IPS-15b (cell line): ENCODE measurements at regions not wholly inside any gene's neighbourhood (a gene's known extent, or its start where the extent isn't known, plus 50 kb on each side); places are given as distances from the start of the nearest gene placed in this dataset.

Experiments
- H3K27me3 ChIP-seq: one replicate; pipeline ENCODE4 v1.6.1; 2013; ENCODE audit warnings: low read length; ENCODE audit not compliant: control insufficient read depth, insufficient read depth
- H3K36me3 ChIP-seq: one replicate; pipeline ENCODE4 v1.6.1; 2013; ENCODE audit warnings: low read length; ENCODE audit not compliant: control insufficient read depth, insufficient read depth
- H3K4me1 ChIP-seq: one replicate; pipeline ENCODE4 v1.6.1; 2013; ENCODE audit warnings: mild to moderate bottlenecking, low read length; ENCODE audit not compliant: control insufficient read depth, insufficient read depth
- H3K4me3 ChIP-seq: one replicate; pipeline ENCODE4 v1.5.1; 2013; ENCODE audit warnings: low read depth, low read length
- H3K9ac ChIP-seq: one replicate; pipeline ENCODE4 v1.6.1; 2013; ENCODE audit warnings: low read depth, mild to moderate bottlenecking, low read length
- H3K9me3 ChIP-seq: one replicate; pipeline ENCODE4 v1.6.1; 2013; ENCODE audit warnings: mild to moderate bottlenecking, low read length; ENCODE audit not compliant: control insufficient read depth, insufficient read depth

DNA sequence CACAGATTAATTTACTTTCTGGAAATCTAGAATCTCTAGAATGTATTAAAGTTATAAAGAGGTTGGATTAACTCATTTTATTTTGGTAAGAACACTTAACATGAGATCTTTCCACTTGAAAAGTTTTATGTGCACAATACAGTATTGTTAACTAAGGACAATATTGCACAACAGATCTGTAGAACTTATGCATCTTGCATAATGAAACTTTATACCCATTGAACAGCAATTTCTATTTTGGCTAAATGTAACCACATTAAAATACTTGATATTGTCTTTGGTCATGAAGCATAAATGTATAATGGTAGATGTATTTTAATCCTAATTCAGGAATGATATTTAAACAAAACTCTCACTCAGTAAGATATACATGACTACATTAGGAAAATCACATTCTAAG, 203.8 kb downstream of the SNX19 start:
- Histone ChIP-seq H3K4me3 (no peak overlapping the region), H3K36me3 (no peaks in the 10 kb centered on the region), H3K9ac (no peak overlapping the region), H3K27me3 (no peaks in the 10 kb centered on the region), H3K4me1 (no peaks in the 10 kb centered on the region), H3K9me3 (peaks cover 3% of the 10 kb centered on the region)

DNA sequence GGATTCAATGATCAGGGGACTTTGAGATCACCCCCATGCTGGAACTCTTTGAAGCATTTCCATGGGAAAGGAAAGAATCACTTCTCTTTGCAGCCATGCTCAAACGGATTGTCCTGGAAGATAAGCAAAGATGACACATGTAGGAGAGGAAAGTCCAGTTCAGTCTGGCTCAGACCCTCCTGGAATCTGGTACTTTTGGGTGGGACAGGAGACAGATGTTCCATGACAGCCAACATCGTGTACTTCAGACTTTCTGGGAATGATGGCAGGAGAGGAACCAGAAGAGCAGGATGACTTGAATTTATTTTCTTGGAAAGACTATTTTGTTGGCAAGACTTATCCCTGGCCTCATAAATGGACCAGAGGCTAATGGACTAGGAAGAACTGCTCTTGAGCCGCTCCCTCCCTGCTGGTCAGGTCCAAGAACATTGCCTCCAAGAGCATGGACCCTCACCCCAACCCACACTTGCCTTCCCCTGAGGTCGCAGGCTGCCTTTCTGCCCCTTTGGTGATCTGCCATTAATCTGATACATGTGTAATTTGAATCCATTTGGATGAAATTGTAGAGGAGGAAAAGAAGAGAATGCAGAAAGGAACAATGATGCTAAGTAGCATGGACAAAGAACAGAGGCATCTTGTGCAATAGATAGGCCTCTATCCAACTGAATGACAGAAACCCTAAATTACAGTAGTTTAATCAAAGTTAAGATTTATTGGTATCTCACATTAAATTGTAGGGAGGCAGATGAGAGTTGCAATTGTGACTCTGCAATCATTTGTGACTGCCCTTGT, 201.0 kb downstream of the SNX19 start:
- Histone ChIP-seq H3K4me3 (no peak overlapping the region), H3K27me3 (no peaks in the 10 kb centered on the region)

DNA sequence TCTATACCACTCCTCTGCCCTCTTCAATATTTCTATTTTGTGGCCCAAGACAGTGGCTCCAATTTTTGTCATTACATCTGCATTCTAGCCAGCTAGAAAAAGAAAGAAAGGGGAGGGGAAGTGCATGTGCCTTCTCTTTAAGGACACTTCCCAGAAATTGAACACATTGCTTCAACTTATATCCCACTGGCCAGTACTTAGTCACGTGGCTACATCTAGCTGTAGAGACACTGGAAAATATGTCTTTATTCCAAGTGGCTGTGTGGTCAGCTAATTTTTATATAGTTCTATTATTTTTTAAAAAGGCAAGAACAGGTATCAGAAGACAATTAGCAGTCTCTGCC, 200.4 kb downstream of the SNX19 start:
- no peaks in the 10 kb centered on the region for H3K4me1 ChIP-seq
- H3K4me3 ChIP-seq = no peak overlapping the region
- no peaks in the 10 kb centered on the region for H3K27me3 ChIP-seq
- no peak overlapping the region for H3K9ac ChIP-seq
- H3K36me3 ChIP-seq = no peaks in the 10 kb centered on the region
- H3K9me3 ChIP-seq = no peaks in the 10 kb centered on the region

More for the DNA sequence above, 201.0 kb downstream of the SNX19 start:
- Histone ChIP-seq H3K9me3 (no peaks in the 10 kb centered on the region), H3K4me1 (no peaks in the 10 kb centered on the region), H3K36me3 (no peaks in the 10 kb centered on the region), H3K9ac (no peak overlapping the region)

DNA sequence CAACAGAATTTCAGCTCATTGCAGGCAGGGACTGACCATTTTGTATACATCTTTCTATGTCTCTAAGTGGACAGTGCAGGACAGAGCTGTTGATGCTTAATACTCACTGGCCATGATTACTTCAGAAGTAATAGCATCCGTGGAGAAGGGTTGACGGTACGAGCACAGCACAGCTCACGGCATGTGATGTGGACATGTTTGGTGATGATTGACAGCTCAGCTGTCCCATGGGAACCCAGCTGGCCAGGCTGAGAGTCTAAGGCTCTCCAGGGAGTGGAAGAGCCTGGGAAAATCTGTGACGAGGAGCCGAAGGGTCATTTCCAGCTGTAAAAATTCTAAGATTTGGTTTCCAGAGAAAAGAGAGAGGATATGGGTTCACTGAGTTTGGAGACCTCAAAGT, 198.2 kb downstream of the SNX19 start:
- no peaks in the 10 kb centered on the region for H3K27me3 ChIP-seq
- H3K9ac ChIP-seq = no peak overlapping the region
- H3K4me1 ChIP-seq = no peaks in the 10 kb centered on the region
- H3K36me3 ChIP-seq = no peaks in the 10 kb centered on the region
- H3K4me3 ChIP-seq = no peak overlapping the region
- H3K9me3 ChIP-seq = no peaks in the 10 kb centered on the region

DNA sequence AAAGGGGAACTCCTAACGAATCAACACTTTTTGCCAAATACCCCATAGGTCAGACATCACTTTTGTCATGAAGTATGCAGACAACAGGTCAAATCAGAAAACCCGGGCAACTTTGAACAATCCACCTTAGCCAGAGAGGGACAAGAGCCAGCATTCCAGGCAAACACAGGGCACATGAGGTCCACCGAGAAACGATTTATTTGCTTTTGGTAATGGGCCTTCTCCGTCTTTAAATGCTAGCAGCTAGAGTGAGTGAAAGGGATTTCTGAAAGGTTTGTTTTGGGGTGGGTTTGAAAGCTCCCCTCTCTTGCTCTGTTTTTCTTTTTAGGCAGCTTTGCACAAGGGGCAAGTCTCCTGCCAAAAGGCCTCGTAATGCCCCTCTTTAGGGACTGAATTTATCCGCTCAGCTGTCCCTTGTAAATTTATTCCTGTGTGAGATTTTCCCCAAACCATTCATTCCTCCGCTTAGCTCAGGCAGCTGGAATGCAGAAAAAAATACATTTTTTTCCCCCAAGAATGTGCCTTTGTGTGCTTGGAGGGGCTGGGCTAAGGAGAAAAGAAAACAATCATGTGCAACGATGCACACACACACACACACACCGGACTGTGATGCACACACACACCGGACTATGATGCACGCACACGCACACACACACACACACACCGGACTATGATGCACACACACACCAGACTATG, 196.9 kb downstream of the SNX19 start:
- no peak overlapping the region for H3K4me3 ChIP-seq

DNA sequence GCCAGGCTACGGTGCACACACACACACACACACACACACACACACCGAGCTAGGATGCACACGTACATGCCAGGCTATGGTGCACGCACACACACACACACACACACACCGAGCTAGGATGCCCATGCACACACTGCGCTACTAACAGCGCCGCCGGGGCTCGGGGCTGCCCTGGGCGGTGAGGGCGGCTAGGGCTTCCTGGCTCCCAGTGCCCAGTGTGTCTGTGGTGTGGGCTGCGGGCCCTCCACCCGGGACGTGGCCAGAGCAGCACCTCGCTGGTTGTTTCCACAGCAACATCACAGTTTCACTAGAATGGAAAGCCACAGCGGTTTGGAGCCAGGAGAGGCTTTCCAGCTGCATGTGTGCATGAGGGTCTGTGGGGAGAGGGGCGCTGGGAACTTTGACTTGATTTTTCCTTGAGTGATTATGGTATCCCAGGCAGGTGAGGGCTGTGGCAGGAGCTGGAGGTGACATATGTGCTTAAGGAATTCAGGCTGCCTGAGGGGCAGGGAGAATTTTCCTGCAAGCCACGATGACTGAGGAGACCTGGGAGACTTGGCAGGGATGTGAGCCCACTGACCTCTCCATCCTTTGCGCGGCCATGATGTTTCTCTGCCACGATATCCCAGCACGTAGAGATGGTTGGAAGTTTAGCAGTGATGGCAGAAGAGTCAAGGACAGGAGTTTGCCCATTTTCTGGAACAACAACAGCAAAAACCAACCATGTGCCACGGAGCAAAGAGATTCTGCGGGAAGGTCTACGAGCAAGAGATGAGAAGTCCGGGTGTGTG, 195.9 kb downstream of the SNX19 start:
- no peak overlapping the region for H3K4me3 ChIP-seq

More for the DNA sequence above, 196.9 kb downstream of the SNX19 start:
- Histone ChIP-seq H3K9me3 (no peaks in the 10 kb centered on the region), H3K36me3 (no peaks in the 10 kb centered on the region), H3K9ac (no peak overlapping the region), H3K4me1 (no peaks in the 10 kb centered on the region), H3K27me3 (no peaks in the 10 kb centered on the region)

GRCh38 chr11:130721023-130721681, 195.1 kb downstream of the SNX19 start:
- Histone ChIP-seq H3K4me1 (no peaks in the 10 kb centered on the region), H3K27me3 (peaks cover 2% of the 10 kb centered on the region), H3K36me3 (no peaks in the 10 kb centered on the region), H3K9me3 (no peaks in the 10 kb centered on the region), H3K4me3 (no peak overlapping the region), H3K9ac (no peak overlapping the region)

More for the DNA sequence above, 195.9 kb downstream of the SNX19 start:
- H3K27me3 ChIP-seq = no peaks in the 10 kb centered on the region
- H3K9me3 ChIP-seq = no peaks in the 10 kb centered on the region
- H3K4me1 ChIP-seq = no peaks in the 10 kb centered on the region
- H3K9ac ChIP-seq = no peak overlapping the region
- H3K36me3 ChIP-seq = no peaks in the 10 kb centered on the region

- peaks cover 3% of the 10 kb centered on the region for H3K27me3 ChIP-seq
- no peak overlapping the region for H3K4me3 ChIP-seq
- no peaks in the 10 kb centered on the region for H3K4me1 ChIP-seq
- no peaks in the 10 kb centered on the region for H3K9me3 ChIP-seq
- no peak overlapping the region for H3K9ac ChIP-seq
- H3K36me3 ChIP-seq = no peaks in the 10 kb centered on the region
These were observed 194.5 kb downstream of the SNX19 start for GRCh38 chr11:130721736-130722135.

DNA sequence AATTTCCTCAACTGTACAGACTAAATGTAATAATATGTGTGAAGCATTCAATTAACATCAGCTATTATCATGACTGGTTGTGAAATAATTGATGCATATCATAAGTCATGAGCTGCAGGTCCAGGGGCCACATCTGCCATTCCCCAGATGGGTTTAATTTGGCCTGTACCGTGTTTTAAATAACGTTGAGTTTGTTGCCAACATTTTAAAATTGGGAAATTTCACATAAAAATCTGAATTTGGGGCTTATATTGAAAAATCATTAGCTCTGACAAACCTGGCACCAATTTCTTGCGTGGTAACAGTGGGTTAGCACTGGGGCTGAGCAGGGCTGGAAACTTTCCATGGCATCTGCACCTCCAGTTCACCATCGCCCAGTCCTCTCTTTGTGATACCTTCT, 193.9 kb downstream of the SNX19 start:
- Histone ChIP-seq H3K36me3 (no peaks in the 10 kb centered on the region), H3K4me3 (no peak overlapping the region), H3K9me3 (no peaks in the 10 kb centered on the region), H3K4me1 (no peaks in the 10 kb centered on the region), H3K9ac (no peak overlapping the region), H3K27me3 (peaks cover 3% of the 10 kb centered on the region)

DNA sequence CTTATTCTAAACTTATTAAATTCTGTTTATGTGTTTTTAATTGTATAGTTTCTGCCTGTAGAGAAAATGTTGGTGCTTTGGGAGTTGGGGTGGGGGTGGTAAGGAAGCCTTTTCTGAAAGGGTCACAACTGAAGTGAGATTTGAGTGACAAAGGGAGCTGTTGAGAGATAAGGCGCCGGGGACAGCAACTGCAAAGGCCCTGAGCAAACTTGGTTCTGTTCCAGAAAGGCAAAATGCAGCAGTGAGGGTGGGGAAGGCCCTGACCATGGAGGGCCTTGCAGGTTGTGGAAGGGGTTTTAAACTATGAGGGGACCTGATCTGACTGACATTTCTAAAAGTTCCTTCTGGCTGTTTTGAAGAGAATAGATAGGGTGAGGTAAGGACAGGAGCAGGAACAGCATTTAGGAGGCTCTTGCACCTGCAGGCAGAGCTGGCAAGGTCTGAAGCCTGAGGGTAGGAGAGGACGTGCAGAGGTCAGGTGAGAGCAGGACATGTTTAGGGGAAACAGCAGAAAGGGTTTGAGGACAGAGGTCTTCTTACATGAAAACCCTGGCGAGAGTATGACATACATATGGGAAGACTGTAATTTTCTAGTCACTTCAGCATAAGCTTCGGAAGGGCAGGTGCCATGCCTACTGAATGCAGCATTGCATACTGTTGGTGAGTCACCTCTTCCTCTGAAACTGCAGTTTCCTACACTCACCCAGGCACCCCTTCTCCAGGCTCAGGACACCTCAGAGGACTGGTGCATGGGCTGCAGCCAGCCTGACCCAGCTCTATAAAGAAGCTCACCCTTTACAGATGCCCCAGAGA, 190.7 kb downstream of the SNX19 start:
- H3K9ac ChIP-seq = no peak overlapping the region
- no peak overlapping the region for H3K4me3 ChIP-seq

More for the DNA sequence above, 190.7 kb downstream of the SNX19 start:
- Histone ChIP-seq H3K36me3 (no peaks in the 10 kb centered on the region), H3K9me3 (no peaks in the 10 kb centered on the region), H3K4me1 (no peaks in the 10 kb centered on the region), H3K27me3 (peaks cover 9% of the 10 kb centered on the region)
